ENCODE measurements at regions not wholly inside any gene's neighbourhood (a gene's known extent, or its start where the extent isn't known, plus 50 kb on each side); places are given as distances from the start of the nearest gene placed in this dataset.

GRCh38 chrX:149992918-149993317 lies 54.6 kb upstream of the EOLA2 start:
- no peak for DNase-seq (ENCODE audit: extremely low read depth in 1 of 2, low read depth in 1 of 2)

GRCh38 chrX:149993989-149994388 lies 55.7 kb upstream of the EOLA2 start:
- DNase-seq (ENCODE audit: extremely low read depth in 1 of 2, low read depth in 1 of 2): no peak

GRCh38 chrX:149996515-149996914 lies 58.2 kb upstream of the EOLA2 start:
- no peak for DNase-seq (ENCODE audit: extremely low read depth in 1 of 2, low read depth in 1 of 2)

- no peak for DNase-seq (ENCODE audit: extremely low read depth in 1 of 2, low read depth in 1 of 2)
These were observed 66.7 kb upstream of the EOLA2 start for GRCh38 chrX:150005027-150005426.

GRCh38 chrX:150007356-150007755 lies 69.1 kb upstream of the EOLA2 start:
- no peak for DNase-seq (ENCODE audit: extremely low read depth in 1 of 2, low read depth in 1 of 2)

- DNase-seq (ENCODE audit: extremely low read depth in 1 of 2, low read depth in 1 of 2): no peak
These were observed 74.5 kb upstream of the EOLA2 start for GRCh38 chrX:150012647-150013381.

- DNase-seq (ENCODE audit: extremely low read depth in 1 of 2, low read depth in 1 of 2): no peak
These were observed 76.2 kb upstream of the EOLA2 start for GRCh38 chrX:150014525-150014924.

- DNase-seq (ENCODE audit: extremely low read depth in 1 of 2, low read depth in 1 of 2): no peak
These were observed 79.6 kb upstream of the EOLA2 start for GRCh38 chrX:150017868-150018267.

GRCh38 chrX:150018931-150019361 lies 80.7 kb upstream of the EOLA2 start:
- DNase-seq (ENCODE audit: extremely low read depth in 1 of 2, low read depth in 1 of 2): no peak

GRCh38 chrX:150028692-150029091 lies 90.4 kb upstream of the EOLA2 start:
- DNase-seq (ENCODE audit: extremely low read depth in 1 of 2, low read depth in 1 of 2): no peak

- no peak for DNase-seq (ENCODE audit: extremely low read depth in 1 of 2, low read depth in 1 of 2)
These were observed 94.5 kb upstream of the EOLA2 start for GRCh38 chrX:150032742-150033141.

- DNase-seq (ENCODE audit: extremely low read depth in 1 of 2, low read depth in 1 of 2): no peak
These were observed 96.5 kb upstream of the EOLA2 start for GRCh38 chrX:150034788-150035187.

GRCh38 chrX:150035531-150035930 lies 97.2 kb upstream of the EOLA2 start:
- DNase-seq (ENCODE audit: extremely low read depth in 1 of 2, low read depth in 1 of 2): no peak

GRCh38 chrX:150036181-150036580 lies 97.9 kb upstream of the EOLA2 start:
- DNase-seq (ENCODE audit: extremely low read depth in 1 of 2, low read depth in 1 of 2): no peak

- DNase-seq (ENCODE audit: extremely low read depth in 1 of 2, low read depth in 1 of 2): no peak
These were observed 98.3 kb upstream of the EOLA2 start for GRCh38 chrX:150036641-150037040.

GRCh38 chrX:150037041-150037440 lies 98.8 kb upstream of the EOLA2 start:
- no peak for DNase-seq (ENCODE audit: extremely low read depth in 1 of 2, low read depth in 1 of 2)

- no peak for DNase-seq (ENCODE audit: extremely low read depth in 1 of 2, low read depth in 1 of 2)
These were observed 100.0 kb upstream of the EOLA2 start for GRCh38 chrX:150038315-150038714.

- no peak for DNase-seq (ENCODE audit: extremely low read depth in 1 of 2, low read depth in 1 of 2)
These were observed 100.8 kb upstream of the EOLA2 start for GRCh38 chrX:150038986-150039599.

- DNase-seq (ENCODE audit: extremely low read depth in 1 of 2, low read depth in 1 of 2): no peak
These were observed 102.9 kb upstream of the EOLA2 start for GRCh38 chrX:150041208-150041607.

- DNase-seq (ENCODE audit: extremely low read depth in 1 of 2, low read depth in 1 of 2): no peak
These were observed 106.3 kb upstream of the EOLA2 start for GRCh38 chrX:150044556-150044955.

GRCh38 chrX:150047818-150048217 lies 109.5 kb upstream of the EOLA2 start:
- DNase-seq (ENCODE audit: extremely low read depth in 1 of 2, low read depth in 1 of 2): no peak

GRCh38 chrX:150049647-150050046 lies 111.4 kb upstream of the EOLA2 start:
- DNase-seq (ENCODE audit: extremely low read depth in 1 of 2, low read depth in 1 of 2): no peak

- DNase-seq (ENCODE audit: extremely low read depth in 1 of 2, low read depth in 1 of 2): no peak
These were observed 112.1 kb upstream of the EOLA2 start for GRCh38 chrX:150050387-150050786.

All from activated CD8-positive, alpha-beta memory T cell treated with anti-CD3 and anti-CD28 coated beads for 1 hour (primary cell).